Esophagus squamous epithelium (tissue), 5 donors: ENCODE measurements at regions not wholly inside any gene's neighbourhood (a gene's known extent, or its start where the extent isn't known, plus 50 kb on each side); places are given as distances from the start of the nearest gene placed in this dataset.

Source experiments
- DNase-seq: peaks from one replicate; lab custom pipeline; 2025; lab: John Stamatoyannopoulos, UW
- H3K27ac ChIP-seq, 4 donors: fragments of 200-600 bp; sonication (generic); one replicate each; pipeline ENCODE4 v1.5.1; 2016 to 2019; ENCODE audit warnings: mild to moderate bottlenecking in 1 of 4
- H3K27me3 ChIP-seq, 4 donors: fragments of 200-600 bp; sonication (generic); 1 replicate in 3 of 4; 2 replicates in 1 of 4; pipeline versions ENCODE4 v1.5.1 to v1.6.0; 2017 to 2021; ENCODE audit warnings: antibody characterized with exemption in 1 of 4
- H3K36me3 ChIP-seq, 3 donors: fragments of 200-600 bp; sonication (generic); one replicate each; pipeline ENCODE4 v1.5.1; 2016 to 2019
- H3K4me1 ChIP-seq, 3 donors: fragments of 200-600 bp; sonication (generic); one replicate each; pipeline ENCODE4 v1.5.1; 2017 to 2019
- H3K4me3 ChIP-seq, 4 donors: fragments of 200-600 bp; sonication (generic); 1 replicate in 3 of 4; 2 replicates in 1 of 4; pipeline ENCODE4 v1.5.1; 2016 to 2019; ENCODE audit warnings: mild to moderate bottlenecking in 2 of 4, moderate library complexity in 1 of 4
- H3K9me3 ChIP-seq, 3 donors: fragments of 200-600 bp; sonication (generic); one replicate each; pipeline ENCODE4 v1.5.1; 2016 to 2019
- POLR2A ChIP-seq, 4 donors: fragments of 450-650 bp; IDR thresholded peaks; one replicate each; pipeline ENCODE4 v1.6.1; 2017; ENCODE audit warnings: antibody characterized with exemption in 4 of 4, mild to moderate bottlenecking in 4 of 4, moderate library complexity in 3 of 4
- WGBS, 2 donors: methylation state at CpG; one replicate each; pipeline ENCODE4 v1.1.5; 2018; 5-methylcytosine and 5-hydroxymethylcytosine counted together
- intact Hi-C: fragments of 100-400 bp; cut with DNase I; formaldehyde crosslinking; loops from one replicate; pipeline ENCODE4 v1.15.0; 2022
- TF ChIP-seq, protein P1 (sequence below), 6 experiments: fragments of 450-650 bp in 4 of 6; fragments of 200-600 bp in 2 of 6; sonication (generic) in 2 of 6; IDR thresholded peaks; one replicate each; pipeline ENCODE4 v1.5.1; 2016 to 2019; ENCODE audit warnings: antibody characterized with exemption in 6 of 6, mild to moderate bottlenecking in 4 of 6, moderate library complexity in 4 of 6
- donor health status: DM: yes; HTN: yes; CAD: no.

DNA sequence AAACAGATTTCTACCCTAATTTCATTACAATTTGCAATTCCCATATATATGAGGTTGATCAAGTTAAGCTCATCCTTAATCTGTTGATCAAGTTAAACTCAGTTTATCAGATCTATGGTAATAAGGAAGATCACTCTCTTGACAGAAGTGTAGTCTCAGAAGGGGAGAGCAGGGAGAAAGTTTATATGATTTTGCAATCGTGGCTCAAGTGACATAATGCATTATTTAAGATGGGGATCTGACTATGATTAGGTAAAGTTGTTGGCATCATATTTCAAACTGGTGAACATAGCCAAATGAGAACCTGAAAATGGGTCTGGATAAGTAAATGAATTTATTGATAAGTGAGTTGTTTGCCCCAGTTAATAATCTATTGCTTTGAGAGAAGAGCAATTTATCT, 995.3 kb downstream of the OTOL1 start:
- Histone ChIP-seq H3K36me3 (no peaks in the 10 kb centered on the region), H3K4me1 (no peaks in the 10 kb centered on the region), H3K4me3 (no peak overlapping the region), H3K9me3 (peaks cover 0 to 4% (median 0%) of the 10 kb centered on the region in 3 donors), H3K27me3 (no peaks in the 10 kb centered on the region), H3K27ac (no peak overlapping the region)
- 32 to 33% methylated on average over 1 of the region's 1 CpG for WGBS, 2 donors
- intact Hi-C loops: no loop called here
- no peak for DNase-seq
- TF ChIP-seq, protein P1, sequence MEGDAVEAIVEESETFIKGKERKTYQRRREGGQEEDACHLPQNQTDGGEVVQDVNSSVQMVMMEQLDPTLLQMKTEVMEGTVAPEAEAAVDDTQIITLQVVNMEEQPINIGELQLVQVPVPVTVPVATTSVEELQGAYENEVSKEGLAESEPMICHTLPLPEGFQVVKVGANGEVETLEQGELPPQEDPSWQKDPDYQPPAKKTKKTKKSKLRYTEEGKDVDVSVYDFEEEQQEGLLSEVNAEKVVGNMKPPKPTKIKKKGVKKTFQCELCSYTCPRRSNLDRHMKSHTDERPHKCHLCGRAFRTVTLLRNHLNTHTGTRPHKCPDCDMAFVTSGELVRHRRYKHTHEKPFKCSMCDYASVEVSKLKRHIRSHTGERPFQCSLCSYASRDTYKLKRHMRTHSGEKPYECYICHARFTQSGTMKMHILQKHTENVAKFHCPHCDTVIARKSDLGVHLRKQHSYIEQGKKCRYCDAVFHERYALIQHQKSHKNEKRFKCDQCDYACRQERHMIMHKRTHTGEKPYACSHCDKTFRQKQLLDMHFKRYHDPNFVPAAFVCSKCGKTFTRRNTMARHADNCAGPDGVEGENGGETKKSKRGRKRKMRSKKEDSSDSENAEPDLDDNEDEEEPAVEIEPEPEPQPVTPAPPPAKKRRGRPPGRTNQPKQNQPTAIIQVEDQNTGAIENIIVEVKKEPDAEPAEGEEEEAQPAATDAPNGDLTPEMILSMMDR (IDR thresholded peaks at IDR 0.05): no peak
- TF ChIP-seq POLR2A (IDR thresholded peaks at IDR 0.05): no peak

- no peak for TF ChIP-seq POLR2A (IDR thresholded peaks at IDR 0.05)
- TF ChIP-seq, protein P1 (IDR thresholded peaks at IDR 0.05): no peak
- Histone ChIP-seq H3K36me3 (no peaks in the 10 kb centered on the region), H3K4me3 (no peak overlapping the region), H3K27me3 (no peaks in the 10 kb centered on the region), H3K9me3 (peaks cover 0 to 4% (median 0%) of the 10 kb centered on the region in 3 donors), H3K27ac (no peak overlapping the region), H3K4me1 (no peaks in the 10 kb centered on the region)
- WGBS, 2 donors: 40 to 55% methylated on average over 4 of the region's 4 CpGs
- intact Hi-C loops: no loop called here
- DNase-seq: no peak
Measured at GRCh38 chr3:162492446-162493081, 996.0 kb downstream of the OTOL1 start.

GRCh38 chr3:162498626-162499025, 1002.0 kb downstream of the OTOL1 start:
- Histone ChIP-seq H3K4me3 (no peak overlapping the region), H3K27ac (no peak overlapping the region), H3K9me3 (peaks cover 0 to 4% (median 0%) of the 10 kb centered on the region in 3 donors), H3K27me3 (no peaks in the 10 kb centered on the region), H3K36me3 (no peaks in the 10 kb centered on the region), H3K4me1 (no peaks in the 10 kb centered on the region)
- WGBS, 2 donors: 31 to 42% methylated on average over 2 of the region's 2 CpGs
- intact Hi-C loops: no loop called here
- DNase-seq: no peak
- TF ChIP-seq, protein P1 (IDR thresholded peaks at IDR 0.05): no peak

- no peak overlapping the region for H3K4me3 ChIP-seq
- H3K36me3 ChIP-seq: no peaks in the 10 kb centered on the region
- H3K27ac ChIP-seq: no peak overlapping the region
- no peak for DNase-seq
- intact Hi-C loops: no loop called here
- TF ChIP-seq POLR2A (IDR thresholded peaks at IDR 0.05): no peak
- TF ChIP-seq, protein P1 (IDR thresholded peaks at IDR 0.05): no peak
- H3K9me3 ChIP-seq: no peaks in the 10 kb centered on the region
- no peaks in the 10 kb centered on the region for H3K4me1 ChIP-seq
- WGBS, 2 donors: 67 to 71% methylated on average over 1 of the region's 1 CpG
- no peaks in the 10 kb centered on the region for H3K27me3 ChIP-seq
Measured at GRCh38 chr3:162507397-162507796, 1010.8 kb downstream of the OTOL1 start.

GRCh38 chr3:162512488-162512887, 1015.9 kb downstream of the OTOL1 start:
- intact Hi-C loops: no loop called here
- TF ChIP-seq, protein P1 (IDR thresholded peaks at IDR 0.05): no peak
- TF ChIP-seq POLR2A (IDR thresholded peaks at IDR 0.05): no peak
- H3K4me1 ChIP-seq: no peaks in the 10 kb centered on the region
- H3K9me3 ChIP-seq: no peaks in the 10 kb centered on the region
- H3K27ac ChIP-seq: no peak overlapping the region
- no peak for DNase-seq
- H3K4me3 ChIP-seq: no peak overlapping the region
- no peaks in the 10 kb centered on the region for H3K36me3 ChIP-seq
- 49 to 62% methylated on average over 2 of the region's 2 CpGs for WGBS, 2 donors
- H3K27me3 ChIP-seq: no peaks in the 10 kb centered on the region
